ENCODE measurements at regions not wholly inside any gene's neighbourhood (a gene's known extent, or its start where the extent isn't known, plus 50 kb on each side); places are given as distances from the start of the nearest gene placed in this dataset.

DNA sequence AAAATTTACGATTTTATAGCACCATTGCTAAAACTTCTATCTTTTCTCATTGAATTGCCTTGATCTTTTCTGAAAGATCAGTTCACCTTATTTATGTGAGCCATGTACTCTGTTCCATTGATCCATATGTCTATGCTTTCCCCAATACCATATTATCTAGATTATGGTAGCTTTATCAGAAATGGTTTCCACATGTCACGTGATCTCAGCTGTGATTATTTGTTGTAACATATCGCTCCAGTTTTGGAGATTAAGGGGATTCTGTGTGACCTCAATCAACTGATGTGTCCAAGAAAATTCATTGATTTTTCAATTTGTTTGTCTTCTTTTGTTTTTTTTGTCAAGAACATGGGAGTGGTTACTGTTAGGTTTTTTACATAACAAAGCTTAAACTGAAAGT, 1114.5 kb upstream of the ATXN8OS start:
- no peak overlapping the region for H3K4me3 ChIP-seq (ENCODE audit: low read depth, low read length)
- no peaks in the 10 kb centered on the region for H3K9me3 ChIP-seq (ENCODE audit: control insufficient read depth, insufficient read depth, low read depth, low read length)
- TF ChIP-seq GLIS1 (tag by site-specific recombination; IDR thresholded peaks at IDR 0.05) (no peak), ZNF37A (tag by site-specific recombination; IDR thresholded peaks at IDR 0.05) (no peak), ZNF548 (tag by site-specific recombination; IDR thresholded peaks at IDR 0.05) (no peak), ZFP3 (tag by site-specific recombination; IDR thresholded peaks at IDR 0.05; ENCODE audit: low read depth) (no peak), ZNF843 (tag by site-specific recombination; IDR thresholded peaks at IDR 0.05) (no peak), IKZF3 (tag by site-specific recombination; IDR thresholded peaks at IDR 0.05) (no peak), ZNF654 (tag by site-specific recombination; IDR thresholded peaks at IDR 0.05; ENCODE audit: low read depth) (no peak), MYNN (tag by site-specific recombination; IDR thresholded peaks at IDR 0.05; ENCODE audit: borderline replicate concordance) (no peak), ZFP41 (tag by site-specific recombination; IDR thresholded peaks at IDR 0.05; ENCODE audit: borderline replicate concordance) (no peak), OVOL3 (tag by site-specific recombination; IDR thresholded peaks at IDR 0.05) (no peak), KLF9 (tag by site-specific recombination; IDR thresholded peaks at IDR 0.05; ENCODE audit: low read depth) (no peak), TRIM28 (IDR thresholded peaks at IDR 0.05; ENCODE audit: borderline replicate concordance, low read length) (no peak), MZF1 (tag by site-specific recombination; IDR thresholded peaks at IDR 0.05; ENCODE audit: borderline replicate concordance) (no peak), ZNF155 (tag by site-specific recombination; IDR thresholded peaks at IDR 0.05) (no peak), ZSCAN30 (tag by site-specific recombination; IDR thresholded peaks at IDR 0.05) (no peak), ZNF16 (tag by site-specific recombination; IDR thresholded peaks at IDR 0.05; ENCODE audit: low read depth) (no peak), ZNF664 (tag by site-specific recombination; IDR thresholded peaks at IDR 0.05) (no peak), ZNF677 (tag by site-specific recombination; IDR thresholded peaks at IDR 0.05) (no peak), ZNF132 (tag by site-specific recombination; IDR thresholded peaks at IDR 0.05; ENCODE audit: borderline replicate concordance) (no peak)
- TF ChIP-seq, protein P1, sequence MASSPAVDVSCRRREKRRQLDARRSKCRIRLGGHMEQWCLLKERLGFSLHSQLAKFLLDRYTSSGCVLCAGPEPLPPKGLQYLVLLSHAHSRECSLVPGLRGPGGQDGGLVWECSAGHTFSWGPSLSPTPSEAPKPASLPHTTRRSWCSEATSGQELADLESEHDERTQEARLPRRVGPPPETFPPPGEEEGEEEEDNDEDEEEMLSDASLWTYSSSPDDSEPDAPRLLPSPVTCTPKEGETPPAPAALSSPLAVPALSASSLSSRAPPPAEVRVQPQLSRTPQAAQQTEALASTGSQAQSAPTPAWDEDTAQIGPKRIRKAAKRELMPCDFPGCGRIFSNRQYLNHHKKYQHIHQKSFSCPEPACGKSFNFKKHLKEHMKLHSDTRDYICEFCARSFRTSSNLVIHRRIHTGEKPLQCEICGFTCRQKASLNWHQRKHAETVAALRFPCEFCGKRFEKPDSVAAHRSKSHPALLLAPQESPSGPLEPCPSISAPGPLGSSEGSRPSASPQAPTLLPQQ (tag by site-specific recombination; IDR thresholded peaks at IDR 0.05): no peak
- ChIA-PET CTCF (interaction anchor here (0.6 kb wide), 1 partner anchor 285 kb away, joined by 3 read pairs; no protein-coding TSS in a partner anchor), POLR2A (no interaction called here)
- H3K36me3 ChIP-seq (ENCODE audit: control insufficient read depth in 2 of 2, insufficient read depth in 1 of 2, low read length in 2 of 2): no peaks in the 10 kb centered on the region
- H3K27ac ChIP-seq (ENCODE audit: extremely low read depth, low read depth, low read length): no peak overlapping the region
- no peaks in the 10 kb centered on the region for H3K4me1 ChIP-seq (ENCODE audit: control insufficient read depth, insufficient read depth, low read length)

DNA sequence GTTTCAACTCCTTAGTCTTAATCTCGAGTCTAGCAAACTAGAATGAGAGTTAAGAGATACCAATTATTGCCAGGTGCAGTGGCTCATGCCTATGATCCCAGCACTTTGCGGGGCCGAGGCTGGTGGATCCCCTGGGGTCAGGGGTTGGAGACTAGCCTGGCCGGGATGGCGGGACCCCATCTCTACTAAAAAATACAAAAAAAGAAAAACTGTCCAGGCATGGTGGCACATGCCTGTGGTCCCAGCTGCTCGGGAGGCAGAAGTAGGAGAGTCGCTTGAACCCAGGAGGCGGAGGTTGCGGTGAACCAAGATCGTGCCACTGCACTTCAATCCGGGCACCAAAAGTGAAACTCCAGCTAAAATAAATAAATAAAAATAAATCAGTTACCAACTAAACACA, 1119.5 kb upstream of the ATXN8OS start:
- ChIA-PET CTCF (no interaction called here), POLR2A (no interaction called here)
- H3K4me1 ChIP-seq (ENCODE audit: control insufficient read depth, insufficient read depth, low read length): no peaks in the 10 kb centered on the region
- no peak overlapping the region for H3K27ac ChIP-seq (ENCODE audit: extremely low read depth, low read depth, low read length)
- H3K9me3 ChIP-seq (ENCODE audit: control insufficient read depth, insufficient read depth, low read depth, low read length): no peaks in the 10 kb centered on the region
- no peaks in the 10 kb centered on the region for H3K36me3 ChIP-seq (ENCODE audit: control insufficient read depth in 2 of 2, insufficient read depth in 1 of 2, low read length in 2 of 2)
- H3K4me3 ChIP-seq (ENCODE audit: low read depth, low read length): no peak overlapping the region
- no peak for TF ChIP-seq ZNF843 (tag by site-specific recombination; IDR thresholded peaks at IDR 0.05)
- no peak for TF ChIP-seq KLF8 (tag by site-specific recombination; IDR thresholded peaks at IDR 0.05)
- no peak for TF ChIP-seq ZNF561 (tag by site-specific recombination; IDR thresholded peaks at IDR 0.05; ENCODE audit: borderline replicate concordance)
- TF ChIP-seq, protein P2, sequence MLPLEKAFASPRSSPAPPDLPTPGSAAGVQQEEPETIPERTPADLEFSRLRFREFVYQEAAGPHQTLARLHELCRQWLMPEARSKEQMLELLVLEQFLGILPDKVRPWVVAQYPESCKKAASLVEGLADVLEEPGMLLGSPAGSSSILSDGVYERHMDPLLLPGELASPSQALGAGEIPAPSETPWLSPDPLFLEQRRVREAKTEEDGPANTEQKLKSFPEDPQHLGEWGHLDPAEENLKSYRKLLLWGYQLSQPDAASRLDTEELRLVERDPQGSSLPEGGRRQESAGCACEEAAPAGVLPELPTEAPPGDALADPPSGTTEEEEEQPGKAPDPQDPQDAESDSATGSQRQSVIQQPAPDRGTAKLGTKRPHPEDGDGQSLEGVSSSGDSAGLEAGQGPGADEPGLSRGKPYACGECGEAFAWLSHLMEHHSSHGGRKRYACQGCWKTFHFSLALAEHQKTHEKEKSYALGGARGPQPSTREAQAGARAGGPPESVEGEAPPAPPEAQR (tag by site-specific recombination; IDR thresholded peaks at IDR 0.05): no peak
- TF ChIP-seq ZNF2 (tag by site-specific recombination; IDR thresholded peaks at IDR 0.05): no peak
- no peak for TF ChIP-seq ZFP41 (tag by site-specific recombination; IDR thresholded peaks at IDR 0.05; ENCODE audit: borderline replicate concordance)
- TF ChIP-seq ZSCAN5A (tag by site-specific recombination; IDR thresholded peaks at IDR 0.05): no peak
